ENCODE measurements at regions not wholly inside any gene's neighbourhood (a gene's known extent, or its start where the extent isn't known, plus 50 kb on each side); places are given as distances from the start of the nearest gene placed in this dataset.

DNA sequence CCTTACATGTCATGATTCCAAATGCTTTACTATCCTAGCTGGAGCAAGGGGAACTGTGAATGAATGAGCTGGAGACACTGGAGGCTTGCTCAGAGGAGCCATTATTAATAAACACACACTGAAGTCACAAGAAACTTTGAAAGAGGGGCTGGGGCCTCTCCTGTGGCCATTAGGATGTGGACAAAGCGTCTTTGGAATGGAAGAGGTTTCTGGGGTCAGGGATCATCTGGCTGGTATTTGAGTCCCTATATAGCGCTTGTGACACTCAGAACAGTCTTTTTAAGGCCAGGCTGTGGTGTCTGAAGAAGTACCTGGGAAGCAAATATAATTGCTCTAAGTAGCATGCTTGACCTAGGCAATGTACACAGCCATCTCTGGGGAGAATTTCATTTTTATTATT, 193.0 kb downstream of the JCAD start:
- Histone ChIP-seq H3K4me1 (ENCODE audit: control insufficient read depth in 4 of 4, insufficient read depth in 4 of 4, low read length in 3 of 4) (no peaks in the 10 kb centered on the region), H3K27ac (ENCODE audit: low read depth in 1 of 2, low read length in 2 of 2) (no peak overlapping the region), H3K36me3 (ENCODE audit: control insufficient read depth in 4 of 4, insufficient read depth in 3 of 4, low read depth in 1 of 4, low read length in 3 of 4) (no peaks in the 10 kb centered on the region), H3K27me3 (ENCODE audit: control insufficient read depth in 4 of 4, insufficient read depth in 4 of 4, low read length in 3 of 4) (no peaks in the 10 kb centered on the region), H3K4me3 (ENCODE audit: low read depth in 1 of 3, low read length in 3 of 3) (no peak overlapping the region), H3K9ac (ENCODE audit: low read depth in 1 of 2, low read length in 2 of 2) (no peak overlapping the region), H3K9me3 (ENCODE audit: control insufficient read depth in 4 of 4, low read length in 3 of 4) (no peaks in the 10 kb centered on the region)
- TF ChIP-seq SP1 (IDR thresholded peaks at IDR 0.05), result no peak
- no peak for TF ChIP-seq GABPA (IDR thresholded peaks at IDR 0.05 in 1 of 2, conservative IDR thresholded peaks at IDR 0.05 in 1 of 2)
- DNase-seq (ENCODE audit: low spot score), result no peak
- WGBS, result 96% methylated on average over 2 of the region's 2 CpGs

DNA sequence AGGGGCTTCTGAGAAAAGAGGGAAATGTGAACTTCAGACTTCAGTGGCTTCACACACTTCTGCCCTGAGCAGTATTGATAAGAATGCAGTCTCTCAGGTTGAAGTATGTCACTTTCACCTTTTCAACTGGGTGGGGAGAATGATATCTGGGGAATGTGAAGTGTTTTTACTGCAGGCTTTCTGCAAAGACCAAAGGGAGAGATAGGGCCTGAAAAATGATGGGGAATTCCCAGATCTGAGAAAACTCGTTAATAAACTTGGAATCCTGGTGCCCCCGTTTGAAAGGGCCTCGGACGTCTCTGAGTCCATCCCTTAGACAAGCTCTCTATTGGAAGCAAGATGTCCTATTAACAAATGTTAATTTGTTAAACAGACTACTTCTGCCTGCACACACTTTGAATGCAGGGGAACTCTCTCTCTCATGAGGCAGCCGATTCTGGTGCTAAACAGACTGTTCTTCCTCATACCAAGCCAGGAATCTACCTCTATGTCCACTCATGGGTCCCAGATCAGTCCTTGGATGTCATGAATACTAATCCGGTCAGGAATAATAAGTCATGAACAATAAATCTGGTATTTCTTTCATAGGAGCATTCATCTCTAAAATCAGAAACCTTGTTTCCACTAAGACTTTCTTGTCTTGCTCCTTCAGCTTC, 193.6 kb downstream of the JCAD start:
- H3K4me3 ChIP-seq (ENCODE audit: low read depth in 1 of 3, low read length in 3 of 3), result no peak overlapping the region
- H3K36me3 ChIP-seq (ENCODE audit: control insufficient read depth in 4 of 4, insufficient read depth in 3 of 4, low read depth in 1 of 4, low read length in 3 of 4), result no peaks in the 10 kb centered on the region
- TF ChIP-seq, protein P1, sequence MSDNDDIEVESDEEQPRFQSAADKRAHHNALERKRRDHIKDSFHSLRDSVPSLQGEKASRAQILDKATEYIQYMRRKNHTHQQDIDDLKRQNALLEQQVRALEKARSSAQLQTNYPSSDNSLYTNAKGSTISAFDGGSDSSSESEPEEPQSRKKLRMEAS (IDR thresholded peaks at IDR 0.05), result no peak
- TF ChIP-seq SP1 (IDR thresholded peaks at IDR 0.05) (no peak), NR2F2 (IDR thresholded peaks at IDR 0.05) (no peak), FOXA2 (IDR thresholded peaks at IDR 0.05) (no peak), TAF1 (conservative IDR thresholded peaks at IDR 0.05) (no peak), GABPA (IDR thresholded peaks at IDR 0.05 in 1 of 2, conservative IDR thresholded peaks at IDR 0.05 in 1 of 2) (no peak), HNF4G (IDR thresholded peaks at IDR 0.05) (no peak), JUND (IDR thresholded peaks at IDR 0.05) (no peak)
- TF ChIP-seq, protein P2, sequence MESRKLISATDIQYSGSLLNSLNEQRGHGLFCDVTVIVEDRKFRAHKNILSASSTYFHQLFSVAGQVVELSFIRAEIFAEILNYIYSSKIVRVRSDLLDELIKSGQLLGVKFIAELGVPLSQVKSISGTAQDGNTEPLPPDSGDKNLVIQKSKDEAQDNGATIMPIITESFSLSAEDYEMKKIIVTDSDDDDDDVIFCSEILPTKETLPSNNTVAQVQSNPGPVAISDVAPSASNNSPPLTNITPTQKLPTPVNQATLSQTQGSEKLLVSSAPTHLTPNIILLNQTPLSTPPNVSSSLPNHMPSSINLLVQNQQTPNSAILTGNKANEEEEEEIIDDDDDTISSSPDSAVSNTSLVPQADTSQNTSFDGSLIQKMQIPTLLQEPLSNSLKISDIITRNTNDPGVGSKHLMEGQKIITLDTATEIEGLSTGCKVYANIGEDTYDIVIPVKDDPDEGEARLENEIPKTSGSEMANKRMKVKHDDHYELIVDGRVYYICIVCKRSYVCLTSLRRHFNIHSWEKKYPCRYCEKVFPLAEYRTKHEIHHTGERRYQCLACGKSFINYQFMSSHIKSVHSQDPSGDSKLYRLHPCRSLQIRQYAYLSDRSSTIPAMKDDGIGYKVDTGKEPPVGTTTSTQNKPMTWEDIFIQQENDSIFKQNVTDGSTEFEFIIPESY (IDR thresholded peaks at IDR 0.05), result no peak
- TF ChIP-seq, protein P3, sequence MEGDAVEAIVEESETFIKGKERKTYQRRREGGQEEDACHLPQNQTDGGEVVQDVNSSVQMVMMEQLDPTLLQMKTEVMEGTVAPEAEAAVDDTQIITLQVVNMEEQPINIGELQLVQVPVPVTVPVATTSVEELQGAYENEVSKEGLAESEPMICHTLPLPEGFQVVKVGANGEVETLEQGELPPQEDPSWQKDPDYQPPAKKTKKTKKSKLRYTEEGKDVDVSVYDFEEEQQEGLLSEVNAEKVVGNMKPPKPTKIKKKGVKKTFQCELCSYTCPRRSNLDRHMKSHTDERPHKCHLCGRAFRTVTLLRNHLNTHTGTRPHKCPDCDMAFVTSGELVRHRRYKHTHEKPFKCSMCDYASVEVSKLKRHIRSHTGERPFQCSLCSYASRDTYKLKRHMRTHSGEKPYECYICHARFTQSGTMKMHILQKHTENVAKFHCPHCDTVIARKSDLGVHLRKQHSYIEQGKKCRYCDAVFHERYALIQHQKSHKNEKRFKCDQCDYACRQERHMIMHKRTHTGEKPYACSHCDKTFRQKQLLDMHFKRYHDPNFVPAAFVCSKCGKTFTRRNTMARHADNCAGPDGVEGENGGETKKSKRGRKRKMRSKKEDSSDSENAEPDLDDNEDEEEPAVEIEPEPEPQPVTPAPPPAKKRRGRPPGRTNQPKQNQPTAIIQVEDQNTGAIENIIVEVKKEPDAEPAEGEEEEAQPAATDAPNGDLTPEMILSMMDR (IDR thresholded peaks at IDR 0.05; ENCODE audit: low read depth, low read length, missing input control), result no peak
- H3K9me3 ChIP-seq (ENCODE audit: control insufficient read depth in 4 of 4, low read length in 3 of 4), result no peaks in the 10 kb centered on the region
- H3K9ac ChIP-seq (ENCODE audit: low read depth in 1 of 2, low read length in 2 of 2), result no peak overlapping the region
- no peak for DNase-seq (ENCODE audit: low spot score)
- no peaks in the 10 kb centered on the region for H3K27me3 ChIP-seq (ENCODE audit: control insufficient read depth in 4 of 4, insufficient read depth in 4 of 4, low read length in 3 of 4)
- no peak overlapping the region for H3K27ac ChIP-seq (ENCODE audit: low read depth in 1 of 2, low read length in 2 of 2)
- H3K4me1 ChIP-seq (ENCODE audit: control insufficient read depth in 4 of 4, insufficient read depth in 4 of 4, low read length in 3 of 4), result no peaks in the 10 kb centered on the region
- 78% methylated on average over 6 of the region's 6 CpGs for WGBS

DNA sequence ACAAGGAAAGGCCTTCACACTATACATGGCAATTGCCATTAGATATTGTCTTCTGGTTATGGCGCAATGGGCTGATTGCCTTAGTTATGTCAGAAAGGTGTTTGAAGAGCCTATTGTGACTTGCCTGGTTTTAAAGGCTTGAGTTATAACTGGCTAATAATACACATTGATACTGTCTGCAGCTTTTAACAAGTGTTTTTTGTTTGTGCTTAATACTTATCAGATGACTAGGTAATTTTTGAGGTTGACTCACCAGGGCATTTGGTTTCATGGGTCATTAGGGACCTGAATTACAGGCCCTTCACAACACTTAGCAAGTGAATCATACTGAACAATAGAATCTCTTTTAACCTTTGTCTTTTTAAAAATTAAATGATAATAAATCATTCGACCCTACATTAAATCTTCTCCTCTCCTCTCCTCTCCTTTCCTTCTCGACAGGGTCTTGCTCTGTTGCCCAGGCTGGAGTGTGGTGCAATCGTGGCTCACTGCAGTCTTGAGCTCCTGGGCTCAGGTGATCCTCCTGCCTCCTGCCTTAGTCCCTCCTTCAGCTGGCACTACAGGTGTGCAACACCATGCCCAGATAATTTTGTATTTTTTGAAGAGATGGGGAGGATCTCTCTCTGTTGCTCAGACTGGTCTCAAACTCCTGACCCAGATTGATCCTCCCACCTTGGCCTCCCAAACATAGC, 196.3 kb downstream of the JCAD start:
- no peaks in the 10 kb centered on the region for H3K27me3 ChIP-seq (ENCODE audit: control insufficient read depth in 4 of 4, insufficient read depth in 4 of 4, low read length in 3 of 4)
- H3K9ac ChIP-seq (ENCODE audit: low read depth in 1 of 2, low read length in 2 of 2), result no peak overlapping the region
- DNase-seq (ENCODE audit: low spot score), result no peak
- no peaks in the 10 kb centered on the region for H3K36me3 ChIP-seq (ENCODE audit: control insufficient read depth in 4 of 4, insufficient read depth in 3 of 4, low read depth in 1 of 4, low read length in 3 of 4)
- no peak overlapping the region for H3K4me3 ChIP-seq (ENCODE audit: low read depth in 1 of 3, low read length in 3 of 3)
- peaks cover 0 to 6% (median 3%) of the 10 kb centered on the region in 4 donors for H3K4me1 ChIP-seq (ENCODE audit: control insufficient read depth in 4 of 4, insufficient read depth in 4 of 4, low read length in 3 of 4)
- no peak overlapping the region for H3K27ac ChIP-seq (ENCODE audit: low read depth in 1 of 2, low read length in 2 of 2)
- WGBS, result 83% methylated on average over 4 of the region's 4 CpGs
- no peaks in the 10 kb centered on the region for H3K9me3 ChIP-seq (ENCODE audit: control insufficient read depth in 4 of 4, low read length in 3 of 4)
- TF ChIP-seq EGR1 (IDR thresholded peaks at IDR 0.05; ENCODE audit: low read depth in 2 of 2), result no peak
- TF ChIP-seq, protein P3 (IDR thresholded peaks at IDR 0.05; ENCODE audit: low read depth, low read length, missing input control), result no peak
- TF ChIP-seq, protein P4, sequence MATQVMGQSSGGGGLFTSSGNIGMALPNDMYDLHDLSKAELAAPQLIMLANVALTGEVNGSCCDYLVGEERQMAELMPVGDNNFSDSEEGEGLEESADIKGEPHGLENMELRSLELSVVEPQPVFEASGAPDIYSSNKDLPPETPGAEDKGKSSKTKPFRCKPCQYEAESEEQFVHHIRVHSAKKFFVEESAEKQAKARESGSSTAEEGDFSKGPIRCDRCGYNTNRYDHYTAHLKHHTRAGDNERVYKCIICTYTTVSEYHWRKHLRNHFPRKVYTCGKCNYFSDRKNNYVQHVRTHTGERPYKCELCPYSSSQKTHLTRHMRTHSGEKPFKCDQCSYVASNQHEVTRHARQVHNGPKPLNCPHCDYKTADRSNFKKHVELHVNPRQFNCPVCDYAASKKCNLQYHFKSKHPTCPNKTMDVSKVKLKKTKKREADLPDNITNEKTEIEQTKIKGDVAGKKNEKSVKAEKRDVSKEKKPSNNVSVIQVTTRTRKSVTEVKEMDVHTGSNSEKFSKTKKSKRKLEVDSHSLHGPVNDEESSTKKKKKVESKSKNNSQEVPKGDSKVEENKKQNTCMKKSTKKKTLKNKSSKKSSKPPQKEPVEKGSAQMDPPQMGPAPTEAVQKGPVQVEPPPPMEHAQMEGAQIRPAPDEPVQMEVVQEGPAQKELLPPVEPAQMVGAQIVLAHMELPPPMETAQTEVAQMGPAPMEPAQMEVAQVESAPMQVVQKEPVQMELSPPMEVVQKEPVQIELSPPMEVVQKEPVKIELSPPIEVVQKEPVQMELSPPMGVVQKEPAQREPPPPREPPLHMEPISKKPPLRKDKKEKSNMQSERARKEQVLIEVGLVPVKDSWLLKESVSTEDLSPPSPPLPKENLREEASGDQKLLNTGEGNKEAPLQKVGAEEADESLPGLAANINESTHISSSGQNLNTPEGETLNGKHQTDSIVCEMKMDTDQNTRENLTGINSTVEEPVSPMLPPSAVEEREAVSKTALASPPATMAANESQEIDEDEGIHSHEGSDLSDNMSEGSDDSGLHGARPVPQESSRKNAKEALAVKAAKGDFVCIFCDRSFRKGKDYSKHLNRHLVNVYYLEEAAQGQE (IDR thresholded peaks at IDR 0.05), result no peak
- no peak for TF ChIP-seq FOXA2 (IDR thresholded peaks at IDR 0.05)
- no peak for TF ChIP-seq NR2F2 (IDR thresholded peaks at IDR 0.05)
- TF ChIP-seq TAF1 (conservative IDR thresholded peaks at IDR 0.05), result no peak
- TF ChIP-seq RXRA (IDR thresholded peaks at IDR 0.05), result no peak
- TF ChIP-seq, protein P1 (IDR thresholded peaks at IDR 0.05), result no peak
- no peak for TF ChIP-seq FOXA1 (IDR thresholded peaks at IDR 0.05)
- no peak for TF ChIP-seq HNF4G (IDR thresholded peaks at IDR 0.05)
- TF ChIP-seq YY1 (IDR thresholded peaks at IDR 0.05), result no peak
